HG03439 (cell line): ENCODE measurements at regions not wholly inside any gene's neighbourhood (a gene's known extent, or its start where the extent isn't known, plus 50 kb on each side); places are given as distances from the start of the nearest gene placed in this dataset.
"Not testable (repeated sequence)": the region's sequence is repeated elsewhere in the genome, so short reads cannot be mapped to it uniquely, and the experiment has no call there.

ENCODE experiments used
- ATAC-seq: cut with Tn5 transposase; IDR thresholded peaks from one replicate; pipeline ENCODE4 v1.9.1; 2021; ENCODE audit warnings: mild to moderate bottlenecking, moderate library complexity; ENCODE audit not compliant: unreplicated experiment

- ATAC-seq = not testable (repeated sequence)
Observed at GRCh38 chr14:105771261-105772226, 245.2 kb downstream of the TMEM121 start.

- ATAC-seq = not testable (repeated sequence)
Observed at GRCh38 chr14:105772710-105773250, 246.4 kb downstream of the TMEM121 start.

- ATAC-seq = no peak
Observed at GRCh38 chr14:105773584-105773983, 247.2 kb downstream of the TMEM121 start.

GRCh38 chr14:105774001-105774400, 247.6 kb downstream of the TMEM121 start:
- ATAC-seq = no peak

GRCh38 chr14:105774585-105775348, 248.4 kb downstream of the TMEM121 start:
- not testable (repeated sequence) for ATAC-seq

GRCh38 chr14:105775349-105775923, 249.1 kb downstream of the TMEM121 start:
- not testable (repeated sequence) for ATAC-seq

GRCh38 chr14:105776112-105776511, 249.7 kb downstream of the TMEM121 start:
- not testable (repeated sequence) for ATAC-seq

- no peak for ATAC-seq
Observed at GRCh38 chr14:105776924-105777323, 250.5 kb downstream of the TMEM121 start.

- no peak for ATAC-seq
Observed at GRCh38 chr14:105783707-105784106, 257.3 kb downstream of the TMEM121 start.

GRCh38 chr14:105793836-105794235, 267.5 kb downstream of the TMEM121 start:
- ATAC-seq = no peak

- ATAC-seq = no peak
Observed at GRCh38 chr14:105797546-105797945, 271.2 kb downstream of the TMEM121 start.

- ATAC-seq = no peak
Observed at GRCh38 chr14:105805701-105806100, 279.3 kb downstream of the TMEM121 start.

GRCh38 chr14:105806568-105806967, 280.2 kb downstream of the TMEM121 start:
- ATAC-seq = no peak

- ATAC-seq = peak; percentile 51
Observed at GRCh38 chr14:105817971-105818711, 291.8 kb downstream of the TMEM121 start.

GRCh38 chr14:105818712-105819005, 292.3 kb downstream of the TMEM121 start:
- ATAC-seq = no peak

GRCh38 chr14:105830171-105830570, 303.8 kb downstream of the TMEM121 start:
- no peak for ATAC-seq

- no peak for ATAC-seq
Observed at GRCh38 chr14:105836160-105836559, 309.8 kb downstream of the TMEM121 start.

- ATAC-seq = no peak
Observed at GRCh38 chr14:105836730-105837129, 310.3 kb downstream of the TMEM121 start.

- no peak for ATAC-seq
Observed at GRCh38 chr14:105837349-105838063, 311.1 kb downstream of the TMEM121 start.

GRCh38 chr14:105838107-105838506, 311.7 kb downstream of the TMEM121 start:
- ATAC-seq = no peak
